Left lung (tissue), 4 donors: ENCODE measurements at regions not wholly inside any gene's neighbourhood (a gene's known extent, or its start where the extent isn't known, plus 50 kb on each side); places are given as distances from the start of the nearest gene placed in this dataset.
A peak's percentile ranks its signal among the peaks of the same experiment; 100 is the strongest.

Experiments used
- ATAC-seq: fragments of 200-7000 bp; cut with Tn5 transposase; one replicate; pipeline ENCODE4 v1.9.1; 2020; ENCODE audit warnings: moderate library complexity
- DNase-seq, 4 donors: peaks; one replicate each; pipeline ENCODE4 v3.0.0-alpha.2; 2013 to 2020
- H3K27ac ChIP-seq, 2 donors: fragments of 200-600 bp; sonication (generic) in 1 of 2; one replicate each; pipeline versions ENCODE4 v1.5.0 to v1.8.0; 2020 to 2021
- H3K27me3 ChIP-seq, 2 donors: fragments of 200-600 bp; sonication (generic) in 1 of 2; one replicate each; pipeline versions ENCODE4 v1.5.0 to v1.8.0; 2020 to 2021
- H3K36me3 ChIP-seq, 2 donors: fragments of 200-600 bp; sonication (generic) in 1 of 2; one replicate each; pipeline versions ENCODE4 v1.5.0 to v1.8.0; 2020 to 2021
- H3K4me1 ChIP-seq, 2 donors: fragments of 200-600 bp; one replicate each; pipeline ENCODE4 v1.8.0; 2021
- H3K4me3 ChIP-seq, 2 donors: fragments of 200-600 bp; sonication (generic) in 1 of 2; one replicate each; pipeline versions ENCODE4 v1.5.0 to v1.8.0; 2020 to 2021; ENCODE audit warnings: mild to moderate bottlenecking in 1 of 2
- H3K9me3 ChIP-seq, 2 donors: fragments of 200-600 bp; sonication (generic) in 1 of 2; one replicate each; pipeline versions ENCODE4 v1.5.0 to v1.8.0; 2020 to 2021
- CTCF ChIP-seq, 2 donors: fragments of 200-600 bp; sonication (generic) in 1 of 2; IDR thresholded peaks; one replicate each; pipeline versions ENCODE4 v1.5.0 to v1.8.0; 2021; ENCODE audit warnings: antibody characterized with exemption in 2 of 2
- intact Hi-C, 2 donors: fragments of 100-400 bp; cut with DNase I; formaldehyde crosslinking; loops; one replicate each; pipeline versions ENCODE4 v1.11.2 to v1.14.2; 2022
- donor health status: DM: no; HTN: yes; CAD: no.
- donor health status: DM: no; HTN: no; CAD: no.

GRCh38 chr3:194760494-194761137, 74.9 kb downstream of the FAM43A start:
- intact Hi-C loops: no loop called here
- Histone ChIP-seq H3K27me3 (no peaks in the 10 kb centered on the region), H3K27ac (no peak overlapping the region), H3K36me3 (no peaks in the 10 kb centered on the region), H3K4me3 (no peak overlapping the region), H3K4me1 (peaks cover 3 to 5% of the 10 kb centered on the region in 2 donors), H3K9me3 (no peaks in the 10 kb centered on the region)
- DNase-seq (peak in 1 of 4 donors; percentile 52), ATAC-seq (peak; percentile 52)
- no peak for TF ChIP-seq CTCF (IDR thresholded peaks at IDR 0.05)

GRCh38 chr3:194761384-194761783, 75.7 kb downstream of the FAM43A start:
- H3K27me3 ChIP-seq: no peaks in the 10 kb centered on the region
- no peak overlapping the region for H3K4me3 ChIP-seq
- intact Hi-C loops: no loop called here
- peaks cover 3 to 5% of the 10 kb centered on the region in 2 donors for H3K4me1 ChIP-seq
- no peaks in the 10 kb centered on the region for H3K36me3 ChIP-seq
- ATAC-seq (peak; percentile 73), DNase-seq (peak in 1 of 4 donors; percentile 51)
- TF ChIP-seq CTCF (IDR thresholded peaks at IDR 0.05): no peak
- no peak overlapping the region for H3K27ac ChIP-seq
- no peaks in the 10 kb centered on the region for H3K9me3 ChIP-seq

- DNase-seq: no peak
- H3K27me3 ChIP-seq: no peaks in the 10 kb centered on the region
- intact Hi-C loops: no loop called here
- H3K4me3 ChIP-seq: no peak overlapping the region
- peaks cover 4 to 29% of the 10 kb centered on the region in 2 donors for H3K4me1 ChIP-seq
- H3K36me3 ChIP-seq: no peaks in the 10 kb centered on the region
- no peaks in the 10 kb centered on the region for H3K9me3 ChIP-seq
- no peak overlapping the region for H3K27ac ChIP-seq
- TF ChIP-seq CTCF (IDR thresholded peaks at IDR 0.05): no peak
- no peak for ATAC-seq
Observed at GRCh38 chr3:194766845-194767244, 81.2 kb downstream of the FAM43A start.

- DNase-seq (no peak), ATAC-seq (no peak)
- Histone ChIP-seq H3K4me3 (no peak overlapping the region), H3K27ac (no peak overlapping the region), H3K27me3 (no peaks in the 10 kb centered on the region), H3K9me3 (no peaks in the 10 kb centered on the region), H3K4me1 (peaks cover 4 to 29% of the 10 kb centered on the region in 2 donors), H3K36me3 (no peaks in the 10 kb centered on the region)
- intact Hi-C loops: no loop called here
- no peak for TF ChIP-seq CTCF (IDR thresholded peaks at IDR 0.05)
Observed at GRCh38 chr3:194767446-194768207, 81.9 kb downstream of the FAM43A start.

- Histone ChIP-seq H3K36me3 (no peaks in the 10 kb centered on the region), H3K27ac (no peak overlapping the region), H3K4me3 (peak overlapping the region in 1 of 2 donors; percentile 32), H3K9me3 (no peaks in the 10 kb centered on the region), H3K27me3 (no peaks in the 10 kb centered on the region), H3K4me1 (peaks cover 4 to 32% of the 10 kb centered on the region in 2 donors)
- TF ChIP-seq CTCF (IDR thresholded peaks at IDR 0.05): no peak
- no peak for ATAC-seq
- intact Hi-C loops: no loop called here
- DNase-seq: no peak
Observed at GRCh38 chr3:194768586-194768985, 82.9 kb downstream of the FAM43A start.
